CD4-positive, alpha-beta T cell treated with Interleukin-1 beta for 1 hour (primary cell): ENCODE measurements at regions not wholly inside any gene's neighbourhood (a gene's known extent, or its start where the extent isn't known, plus 50 kb on each side); places are given as distances from the start of the nearest gene placed in this dataset.
A peak's percentile ranks its signal among the peaks of the same experiment; 100 is the strongest.
"Not testable (repeated sequence)": the region's sequence is repeated elsewhere in the genome, so short reads cannot be mapped to it uniquely, and the experiment has no call there.

Experiments
- DNase-seq, 2 donors: peaks; one replicate each; pipeline ENCODE4 v3.0.0-alpha.2; 2020 to 2022

DNA sequence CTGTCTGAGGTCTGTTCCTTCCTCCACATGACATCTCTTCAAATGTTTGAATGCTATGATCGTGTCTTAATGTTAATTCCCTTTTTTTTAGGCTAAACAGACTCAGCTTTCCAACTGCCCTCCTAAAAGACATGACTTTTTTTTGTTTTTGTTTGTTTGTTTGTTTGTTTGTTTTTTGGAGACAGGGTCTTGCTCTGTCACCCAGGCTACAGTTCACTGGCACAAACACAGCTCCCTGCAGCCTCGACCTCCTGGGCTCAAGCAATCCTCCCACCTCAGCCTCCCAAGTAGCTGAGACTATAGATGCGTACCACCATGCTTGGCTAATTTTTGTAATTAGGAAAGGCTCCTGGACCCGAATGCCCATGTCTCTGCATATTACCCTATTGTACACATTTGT lies 176.5 kb downstream of the ABCA8 start:
- DNase-seq = no peak

DNA sequence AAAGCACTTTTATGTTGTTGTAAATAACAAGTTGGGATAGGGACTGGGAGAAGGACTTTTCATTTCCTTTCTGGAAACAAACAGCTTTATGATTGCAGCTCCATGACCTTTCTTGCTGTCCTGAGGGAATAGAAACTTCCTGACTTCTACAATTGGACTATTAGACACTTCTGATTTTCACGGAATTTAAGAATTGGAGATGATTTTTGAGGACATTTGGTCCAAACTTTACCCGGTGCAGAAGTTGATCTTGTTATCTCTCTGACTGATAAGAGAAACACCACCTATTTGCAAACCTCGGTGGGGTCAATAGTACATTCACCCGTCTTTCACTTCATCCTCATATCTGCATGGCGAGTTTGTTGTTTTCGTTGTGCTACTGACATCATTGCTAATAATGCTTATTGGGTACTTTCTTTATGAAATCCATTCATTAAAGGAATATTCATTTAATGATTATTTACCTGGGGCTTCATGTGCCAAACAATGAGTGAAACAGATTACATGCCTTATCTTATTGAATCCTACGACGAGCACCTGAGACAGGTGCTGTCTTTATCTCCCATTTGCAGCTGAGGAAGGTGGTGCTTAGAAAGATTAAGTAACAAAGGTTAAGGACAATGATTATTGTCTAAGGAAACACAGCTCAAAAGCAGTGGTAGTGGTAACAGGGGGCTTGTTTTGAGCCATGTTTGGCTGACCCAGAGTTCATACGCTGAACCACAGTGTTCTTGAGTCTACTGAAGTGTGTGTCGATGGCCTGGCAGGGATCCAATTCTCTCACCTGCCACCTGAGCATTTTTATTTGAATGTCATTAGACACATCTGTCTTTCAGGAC lies 176.9 kb upstream of the FAM20A start:
- no peak for DNase-seq

DNA sequence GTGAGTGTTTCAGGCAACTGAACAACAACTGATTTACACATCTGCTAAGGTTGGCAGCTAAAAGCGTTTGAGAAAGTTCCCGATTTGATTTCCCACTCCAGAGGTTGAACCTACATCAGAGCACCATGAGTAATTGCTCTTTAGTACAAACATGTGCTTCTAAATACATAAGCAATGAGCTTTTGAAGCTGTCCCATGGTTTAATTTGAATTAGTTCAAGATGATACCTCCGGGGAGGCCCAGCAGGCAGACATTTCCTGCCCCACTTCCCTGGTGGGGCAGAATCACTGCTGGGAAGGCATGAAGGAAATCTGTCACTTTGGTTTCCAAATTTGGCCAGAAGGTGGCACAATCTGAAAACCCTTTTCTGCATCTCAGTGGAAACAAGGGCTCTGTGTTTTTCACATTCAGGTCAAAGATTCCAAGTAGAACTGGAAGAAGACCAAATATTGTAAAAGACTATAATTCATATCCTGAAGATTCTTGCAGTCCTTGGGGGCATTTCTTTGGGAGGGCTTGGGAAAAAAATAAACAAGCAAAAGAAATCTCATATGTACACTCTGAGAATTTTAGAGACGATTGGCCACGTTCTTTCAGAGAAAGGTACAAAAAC lies 176.2 kb upstream of the FAM20A start:
- peak; percentile 12 to 32 for DNase-seq

DNA sequence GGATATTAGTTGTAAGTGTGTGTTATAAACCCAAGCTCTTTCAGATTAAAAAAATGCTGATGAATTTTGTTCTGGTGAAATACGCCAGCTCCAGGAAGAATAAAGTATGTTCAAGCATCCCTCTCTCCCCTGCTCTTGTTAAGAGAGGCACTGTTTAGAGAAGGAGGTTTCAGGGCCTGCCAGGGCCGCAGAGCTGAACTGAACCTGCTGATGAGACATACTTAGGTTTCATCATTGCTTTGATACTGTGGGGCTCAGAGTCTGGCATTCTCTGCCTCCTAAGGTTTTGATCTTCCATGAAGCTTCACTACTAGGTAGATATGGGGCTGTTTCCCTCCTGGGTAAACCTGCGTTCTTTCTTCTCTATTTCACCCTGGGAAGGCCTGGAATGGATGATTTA lies 175.3 kb upstream of the FAM20A start:
- no peak for DNase-seq

DNA sequence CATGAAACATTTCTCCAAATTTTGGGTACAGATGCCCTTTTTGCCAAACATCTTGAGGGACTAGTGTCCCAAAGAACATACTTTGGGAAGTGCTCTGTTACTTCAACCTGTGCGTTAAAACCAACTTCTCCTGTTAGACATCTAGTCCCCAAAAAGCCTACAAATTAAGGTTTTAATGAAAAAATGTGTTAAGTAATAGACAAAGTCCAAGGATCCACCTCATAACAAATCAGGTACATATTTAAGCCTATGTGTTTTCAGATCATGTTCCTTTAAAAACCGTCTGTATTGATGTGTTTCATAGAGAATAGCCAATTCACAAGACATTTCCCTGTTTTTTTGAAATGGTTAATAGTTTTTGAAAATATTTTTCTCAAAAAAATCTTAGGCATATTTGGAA lies 174.8 kb upstream of the FAM20A start:
- no peak for DNase-seq

DNA sequence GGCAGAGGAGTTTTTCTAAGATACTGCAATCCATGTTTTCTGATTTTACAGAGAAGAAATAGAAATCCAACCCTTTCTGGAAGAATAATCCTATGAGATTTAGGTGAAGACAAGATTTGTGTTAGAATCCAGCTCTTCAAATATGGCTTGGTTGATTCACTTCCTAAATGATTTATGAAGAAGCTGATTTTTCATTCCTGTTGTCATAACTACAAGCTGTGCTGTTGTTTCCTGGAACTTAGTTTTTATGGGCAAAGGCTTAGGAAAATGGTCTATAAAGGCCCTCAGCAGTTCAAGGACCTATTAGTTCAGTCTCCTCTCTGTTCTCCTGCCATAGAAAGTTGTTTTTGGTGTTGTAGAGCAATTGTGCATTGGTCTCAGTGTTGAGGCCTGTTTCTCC lies 174.2 kb upstream of the FAM20A start:
- no peak for DNase-seq

DNA sequence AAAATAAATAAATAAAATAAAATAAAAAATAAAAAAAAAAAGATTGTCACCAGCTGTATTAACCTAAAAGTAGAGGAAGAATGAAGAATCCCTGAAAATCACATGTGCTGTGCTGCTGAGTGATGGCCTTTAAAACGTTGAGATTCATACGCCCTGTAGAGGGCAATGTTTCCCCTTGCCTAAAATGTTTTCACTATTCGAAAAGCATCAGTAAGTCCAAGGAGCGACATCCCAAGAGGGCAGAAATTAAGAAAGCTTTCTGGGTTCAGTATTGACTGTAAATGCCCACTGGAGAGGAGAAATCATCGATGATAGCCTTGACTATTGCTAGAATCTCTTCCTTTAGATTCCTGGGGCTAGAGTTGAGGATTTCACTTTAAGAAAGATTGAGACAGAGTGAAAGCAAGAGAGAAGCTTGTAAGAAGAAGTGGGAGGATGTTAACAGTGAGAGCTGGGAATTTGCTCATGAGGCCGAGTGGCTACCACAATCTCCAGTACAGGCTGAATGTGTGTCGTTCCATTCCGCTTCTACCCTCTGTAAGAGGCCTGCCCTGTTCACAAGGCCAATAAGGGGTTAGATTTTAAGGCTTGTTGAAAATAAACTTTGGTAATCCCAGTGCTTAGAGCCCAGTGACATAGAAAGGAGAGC lies 170.8 kb upstream of the FAM20A start:
- DNase-seq = peak in 1 of 2 donors; percentile 12

DNA sequence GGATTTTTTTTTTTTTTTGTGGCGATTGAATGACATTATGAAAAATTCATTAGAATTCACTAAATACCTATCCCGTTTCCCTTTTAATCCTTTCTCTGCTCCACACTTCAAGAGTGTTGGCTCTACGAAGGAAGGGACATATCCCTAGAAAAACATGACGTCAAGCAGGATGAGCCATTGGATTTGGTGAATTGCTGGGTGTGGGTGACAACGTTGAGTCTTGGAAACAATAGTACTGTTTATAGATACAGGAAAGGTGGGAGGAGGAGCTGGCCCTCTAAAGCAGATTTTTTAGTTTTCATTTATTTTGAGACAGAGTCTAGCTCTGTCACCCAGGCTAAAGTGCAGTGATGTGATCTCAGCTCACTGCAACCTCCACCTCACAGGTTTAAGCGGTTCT lies 167.6 kb upstream of the FAM20A start:
- DNase-seq = no peak

DNA sequence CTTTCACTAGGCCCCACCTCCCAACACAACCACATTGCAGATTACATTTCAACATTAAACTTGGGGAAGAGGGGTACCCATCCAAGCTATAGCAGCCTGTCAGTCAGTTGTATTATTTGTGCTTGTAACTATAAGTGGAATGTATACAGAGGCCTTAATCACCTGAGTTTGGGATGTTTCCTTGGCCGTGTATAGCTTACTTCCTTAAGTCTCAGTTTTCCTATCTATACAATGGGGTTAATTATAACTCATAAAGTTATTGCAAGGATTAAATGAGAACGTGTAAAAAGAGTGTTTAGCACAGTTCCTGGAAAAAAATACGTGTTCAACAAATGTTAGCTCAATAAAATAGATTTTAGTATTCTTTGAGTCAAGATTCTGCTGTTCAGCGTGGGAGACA lies 165.5 kb upstream of the FAM20A start:
- no peak for DNase-seq

DNA sequence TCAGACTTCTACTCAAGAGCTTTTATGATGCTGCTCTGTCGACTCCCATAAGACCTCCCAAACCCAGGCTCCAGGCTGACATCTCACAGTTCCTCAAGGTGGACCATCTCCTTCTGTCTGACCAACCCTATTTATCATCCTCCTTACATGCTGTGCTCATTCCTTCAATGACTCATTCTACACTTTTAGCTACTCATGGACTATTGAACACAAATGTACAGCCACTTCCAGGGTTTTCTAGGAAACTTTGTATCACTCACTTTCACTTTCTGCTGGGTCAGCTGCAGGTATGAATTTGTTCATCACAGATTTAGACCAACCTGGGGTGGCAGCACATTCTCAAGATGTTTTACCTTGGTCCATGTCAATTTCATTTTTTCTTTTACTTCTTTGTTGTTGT lies 162.4 kb upstream of the FAM20A start:
- DNase-seq = no peak

DNA sequence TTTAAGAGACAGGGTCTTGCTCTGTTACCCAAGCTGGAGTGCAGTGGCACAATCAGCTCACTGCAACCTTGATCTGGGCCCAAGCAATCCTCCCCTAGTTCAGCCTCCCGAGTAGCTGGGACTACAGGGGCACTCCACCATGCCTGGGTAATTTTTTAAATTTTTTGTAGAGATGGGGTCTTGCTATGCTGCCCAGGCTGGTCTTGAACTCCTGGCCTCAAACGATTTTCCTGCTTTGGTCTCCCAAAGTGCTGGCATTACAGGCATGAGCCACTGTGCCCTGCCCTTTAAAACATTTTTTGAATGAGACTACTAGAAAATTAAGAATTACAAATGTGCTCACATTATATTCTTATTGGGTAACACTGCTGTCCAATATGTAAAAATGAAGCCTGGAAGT lies 161.7 kb upstream of the FAM20A start:
- DNase-seq = no peak

DNA sequence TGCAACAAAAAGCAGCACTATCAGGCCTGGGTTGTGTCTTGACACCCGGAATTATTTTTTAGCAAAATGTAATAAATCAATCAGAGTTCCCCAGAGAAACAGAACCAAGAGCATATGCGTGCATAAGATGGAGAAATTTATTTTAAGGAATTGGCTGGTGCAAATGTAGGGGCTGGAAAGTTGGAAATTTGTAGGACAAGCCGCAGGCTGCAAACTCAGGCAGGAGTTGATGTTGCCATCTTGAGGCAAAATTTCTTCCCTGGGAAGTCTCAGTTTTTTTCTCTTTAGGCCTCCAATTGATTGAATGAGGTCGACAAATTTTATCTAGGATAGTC lies 158.9 kb upstream of the FAM20A start:
- no peak for DNase-seq

DNA sequence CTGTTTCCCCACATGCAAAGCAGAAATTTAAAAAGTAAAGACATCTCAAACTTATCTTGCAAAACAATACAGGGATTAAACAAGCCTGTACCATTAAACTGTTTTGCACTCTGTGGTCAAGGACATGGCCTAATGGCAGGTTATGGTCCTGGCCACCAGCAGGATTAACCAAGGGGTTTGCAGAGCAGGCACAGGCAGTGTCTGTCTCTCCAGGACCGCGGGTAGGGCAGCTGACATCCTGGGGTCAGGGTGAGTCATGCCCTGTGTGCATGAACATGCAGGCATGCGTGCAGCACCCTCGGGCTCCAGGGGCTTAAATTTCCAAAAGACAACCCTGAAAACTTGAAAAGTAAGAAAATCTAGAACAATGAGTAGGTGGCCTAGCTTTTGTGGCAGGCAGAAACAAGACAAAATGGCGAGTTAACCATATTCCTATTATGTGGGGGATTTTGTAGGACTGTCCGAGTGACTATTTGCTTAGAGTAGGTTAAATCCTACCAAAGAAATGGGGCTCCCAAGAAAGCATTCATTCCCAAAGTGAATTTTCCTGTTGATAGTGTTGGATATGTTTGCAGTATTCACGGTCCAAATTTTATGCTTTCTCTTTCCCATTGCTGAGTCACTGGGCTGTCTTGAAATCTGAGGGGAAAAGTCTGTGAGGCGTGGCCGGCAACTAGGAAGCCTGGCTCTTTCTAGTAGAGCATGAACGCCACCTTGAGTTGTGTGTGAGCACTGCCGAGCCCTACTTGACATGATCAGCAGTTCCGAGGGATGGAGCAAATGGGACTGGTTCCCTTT lies 158.4 kb upstream of the FAM20A start:
- DNase-seq = peak; percentile 32 to 53

DNA sequence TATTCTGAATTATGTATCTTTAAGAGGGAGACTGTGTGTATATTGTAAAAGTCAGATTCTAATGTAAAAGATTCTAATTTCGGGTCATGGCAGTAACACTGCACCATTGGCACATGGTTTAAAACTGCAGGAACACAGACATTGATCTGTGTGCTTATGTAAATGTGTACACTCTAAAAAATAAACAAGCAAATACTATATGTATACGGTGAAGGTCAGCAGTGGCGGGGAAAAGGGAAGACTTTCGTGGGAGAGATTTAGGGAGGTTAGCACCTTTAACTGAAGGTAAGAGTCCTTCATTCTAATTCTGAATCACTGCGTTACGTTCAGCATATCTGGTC lies 157.8 kb upstream of the FAM20A start:
- DNase-seq = no peak

DNA sequence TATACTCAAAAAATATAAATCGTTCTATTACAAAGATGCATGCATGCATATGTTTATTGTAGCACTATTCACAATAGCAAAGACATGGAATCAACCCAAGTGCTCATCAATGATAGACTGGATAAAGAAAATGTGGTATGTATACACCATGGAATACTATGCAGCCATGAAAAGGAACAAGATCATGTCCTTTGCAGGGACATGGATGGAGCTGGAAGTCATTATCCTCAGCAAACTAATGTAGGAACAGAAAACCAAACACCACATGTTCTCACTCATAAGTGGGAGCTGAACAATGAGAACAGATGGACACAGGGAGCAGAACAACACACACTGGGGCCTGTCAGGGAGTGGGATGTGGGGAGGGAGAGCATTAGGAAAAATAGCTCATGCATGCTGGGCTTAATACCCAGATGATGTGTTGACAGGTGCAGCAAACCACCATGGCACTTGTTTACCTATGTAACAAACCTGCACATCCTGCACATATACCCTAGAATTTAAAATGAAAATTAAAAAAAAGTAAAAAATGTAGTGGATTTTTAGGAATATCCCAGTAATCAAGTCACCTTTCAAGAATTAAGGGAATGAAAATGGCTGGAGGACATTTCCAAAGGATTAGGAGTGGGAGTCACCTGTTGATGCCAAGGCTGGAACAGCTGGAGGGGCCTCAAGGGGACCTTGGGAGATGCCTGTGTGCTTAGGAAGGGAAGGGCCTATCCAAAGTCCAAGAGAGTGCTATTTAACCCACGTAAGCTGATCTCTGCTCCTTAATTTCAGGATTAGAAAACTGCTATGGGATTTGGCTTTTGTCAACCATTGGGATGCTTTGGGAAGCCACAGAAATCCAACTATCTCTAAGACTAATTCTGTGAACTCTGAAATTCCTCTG lies 156.9 kb upstream of the FAM20A start:
- DNase-seq = not testable (repeated sequence)

DNA sequence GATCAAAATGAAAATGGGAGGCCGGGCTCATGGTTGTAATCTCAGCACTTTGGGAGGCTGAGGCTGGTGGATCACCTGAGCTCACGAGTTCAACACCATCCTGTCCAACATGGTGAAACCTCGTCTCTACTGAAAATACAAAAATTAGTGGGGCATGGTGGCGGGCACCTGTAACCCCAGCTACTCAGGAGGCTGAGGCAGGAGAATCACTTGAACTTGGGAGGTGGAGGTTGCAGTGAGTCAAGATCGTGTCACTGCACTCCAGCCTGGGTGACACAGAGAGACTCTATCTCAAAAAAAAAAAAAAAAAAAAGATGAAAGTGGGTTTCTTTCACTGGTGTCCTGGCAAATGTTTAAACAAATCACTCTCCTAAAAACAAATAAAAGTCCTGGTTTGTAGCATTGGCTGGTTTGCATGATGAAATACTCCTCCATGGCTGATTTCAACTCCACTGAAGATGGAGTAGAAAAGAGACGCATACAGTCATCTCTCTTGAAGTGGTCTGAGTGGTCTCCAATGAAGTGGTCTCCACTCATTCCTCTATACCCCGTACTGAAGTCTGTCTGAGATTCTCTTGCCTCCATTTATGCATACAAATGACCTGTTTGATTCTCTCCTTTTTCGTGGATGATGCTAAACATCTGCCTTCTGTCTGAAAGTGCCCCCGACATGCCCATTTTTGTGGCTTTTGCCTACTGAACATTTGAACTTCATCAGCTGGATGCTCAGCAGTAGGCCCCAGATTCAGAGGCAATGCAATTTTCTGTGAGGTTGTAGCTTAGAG lies 153.0 kb upstream of the FAM20A start:
- DNase-seq = no peak

DNA sequence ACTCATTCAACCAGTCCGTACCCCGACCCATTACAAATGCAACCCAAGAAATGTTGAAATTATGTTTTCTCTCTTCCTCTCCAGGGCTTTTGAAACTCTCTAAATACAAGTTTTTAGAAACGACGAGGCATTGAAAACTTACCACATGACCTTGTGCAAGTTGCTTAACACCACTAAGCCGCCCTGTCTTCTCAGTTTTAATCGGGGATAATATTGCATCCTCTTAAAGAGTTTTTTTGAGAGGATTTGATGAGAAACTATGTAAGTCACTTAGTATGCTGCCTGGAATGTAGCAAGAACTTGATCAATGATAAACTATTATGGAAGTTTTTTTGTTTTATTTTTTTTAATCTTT lies 149.0 kb upstream of the FAM20A start:
- DNase-seq = no peak

DNA sequence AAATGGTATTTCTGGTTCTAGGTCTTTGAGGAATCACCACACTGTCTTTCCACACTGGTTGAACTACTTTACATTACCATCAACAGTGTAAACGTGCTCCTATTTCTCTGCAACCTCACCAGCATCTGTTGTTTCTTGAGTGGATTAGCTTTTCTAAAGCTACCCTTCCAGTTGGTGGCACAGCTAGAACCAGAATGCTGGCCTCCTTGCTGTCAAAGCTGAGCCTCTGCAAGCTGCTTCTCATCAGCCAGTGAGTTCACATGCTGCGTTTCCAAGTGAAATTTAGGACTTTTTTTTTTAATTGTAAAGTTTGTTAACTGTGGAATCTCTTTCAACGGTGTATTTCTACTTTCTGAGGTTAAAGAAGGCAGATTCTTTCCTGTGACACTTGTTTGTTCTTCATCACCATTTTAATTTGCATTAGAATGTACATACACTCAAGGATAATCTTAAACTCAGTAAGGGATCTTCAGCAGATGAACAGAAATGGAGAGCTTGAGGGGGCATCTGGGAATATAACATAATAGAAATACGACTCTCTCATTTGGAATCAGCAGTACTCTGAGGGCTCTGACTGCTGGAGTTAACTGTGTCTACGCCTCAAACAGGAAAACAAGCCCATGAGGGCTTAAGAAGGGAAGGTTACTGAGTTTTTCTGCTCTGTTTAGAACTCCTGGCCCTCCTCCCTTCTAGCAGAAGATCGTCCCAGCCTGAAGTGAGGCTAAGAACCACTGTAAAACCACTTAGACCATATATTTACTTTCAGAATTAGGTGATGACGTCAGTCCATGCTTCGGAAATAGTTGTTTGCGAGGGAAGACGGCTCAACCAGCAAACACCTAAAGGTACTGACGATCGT lies 148.4 kb upstream of the FAM20A start:
- DNase-seq = no peak

DNA sequence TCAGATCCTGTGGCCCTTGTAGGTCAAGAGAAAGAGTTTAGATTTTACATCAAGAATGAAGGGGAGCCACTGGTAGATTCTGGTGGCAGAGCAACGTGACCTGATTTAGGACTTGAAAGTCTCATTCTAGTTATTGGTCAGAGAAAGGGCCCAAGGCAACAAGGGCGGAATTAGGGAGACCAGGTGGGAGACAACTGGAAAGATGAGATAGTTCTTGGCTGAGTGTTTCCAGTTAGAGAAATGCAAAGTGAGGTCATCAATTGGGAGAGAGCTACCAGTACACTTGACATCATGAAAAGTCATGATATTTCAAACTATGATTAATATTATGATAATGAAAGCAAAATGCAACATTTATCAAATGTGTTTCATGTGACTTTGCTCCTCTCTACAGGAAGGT lies 147.2 kb upstream of the FAM20A start:
- no peak for DNase-seq

DNA sequence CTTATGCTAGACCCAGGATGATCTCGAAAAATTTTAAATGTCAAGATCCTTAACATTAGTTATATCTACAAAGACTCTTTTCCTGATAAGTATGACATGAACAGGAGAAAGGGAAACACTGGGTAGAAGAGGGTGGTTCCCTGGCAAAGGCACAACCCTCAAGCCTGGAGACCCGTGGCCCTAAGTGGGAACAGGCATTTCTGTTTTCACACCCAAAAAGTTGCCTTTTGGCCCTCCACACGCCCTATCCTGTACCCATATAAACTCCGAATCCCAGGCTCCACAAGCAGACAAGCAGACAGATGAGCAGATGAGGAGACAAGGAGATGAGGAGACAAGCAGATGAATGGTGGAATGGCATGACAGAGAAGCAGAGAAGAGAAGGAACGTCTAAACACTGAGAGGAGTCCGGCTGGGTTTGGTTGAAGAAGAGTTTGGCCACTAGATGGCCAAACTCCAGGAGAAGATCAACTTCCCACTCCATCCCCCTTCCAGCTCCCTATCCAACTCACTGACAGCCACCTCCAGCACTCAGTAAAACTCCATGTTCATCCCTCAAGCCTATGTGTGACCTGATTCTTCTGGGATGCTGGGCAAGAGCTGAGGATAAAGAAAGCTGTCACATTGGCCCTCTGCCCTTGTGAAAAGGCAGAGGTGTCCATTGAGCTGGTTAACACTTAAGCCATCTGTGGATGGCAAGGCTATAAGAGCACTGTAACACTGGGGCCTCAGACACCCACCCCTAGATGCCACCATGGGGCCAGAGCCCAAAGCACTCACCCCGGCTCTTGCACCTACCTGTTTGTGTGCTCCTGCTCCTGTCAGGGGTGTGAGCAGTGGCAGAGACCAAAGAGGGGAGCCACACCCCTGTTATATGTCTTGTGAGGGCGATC lies 139.6 kb upstream of the FAM20A start:
- DNase-seq = no peak
